ENCODE measurements at regions not wholly inside any gene's neighbourhood (a gene's known extent, or its start where the extent isn't known, plus 50 kb on each side); places are given as distances from the start of the nearest gene placed in this dataset.
"Not testable (repeated sequence)": the region's sequence is repeated elsewhere in the genome, so short reads cannot be mapped to it uniquely, and the experiment has no call there.

- H4K20me1 ChIP-seq (replicated peaks in 1 of 2; ENCODE audit: control insufficient read depth in 1 of 2, insufficient read depth in 2 of 2, low read length in 2 of 2); H3K4ac ChIP-seq (replicated peaks; ENCODE audit: insufficient read length, low read depth, low read length); H3K79me1 ChIP-seq (ENCODE audit: low read depth, low read length); H3K9me3 ChIP-seq (ENCODE audit: insufficient read depth in 2 of 2, low read depth in 1 of 2, low read length in 1 of 2); H3K56ac ChIP-seq (replicated peaks; ENCODE audit: insufficient read length, low read depth, low read length); H3K23ac ChIP-seq (ENCODE audit: insufficient read length); H2BK5ac ChIP-seq (ENCODE audit: low read depth, low read length); H4K5ac ChIP-seq (ENCODE audit: insufficient read length, low read depth, low read length); H3K36me3 ChIP-seq (ENCODE audit: control insufficient read depth in 2 of 4, insufficient read depth in 4 of 4, low read length in 3 of 4); H2BK15ac ChIP-seq (ENCODE audit: low read length); H3K9ac ChIP-seq (replicated peaks in 1 of 4; ENCODE audit: extremely low read depth in 1 of 4, low read depth in 3 of 4, low read length in 3 of 4); CTCF ChIA-PET (ENCODE audit: partially characterized antibody); H2AFZ ChIP-seq (ENCODE audit: low read length); FAIRE-seq; H3K4me1 ChIP-seq (replicated peaks in 1 of 4; ENCODE audit: control insufficient read depth in 3 of 4, insufficient read depth in 4 of 4, low read length in 3 of 4); H2BK12ac ChIP-seq (ENCODE audit: low read depth, low read length); H2AK5ac ChIP-seq (ENCODE audit: low read depth, low read length); DNase-seq (ENCODE audit: low read depth in 1 of 2, low spot score in 2 of 2); H3K23me2 ChIP-seq (ENCODE audit: low read depth, low read length); H4K8ac ChIP-seq (ENCODE audit: extremely low read depth, insufficient read depth, low read length); H3K27ac ChIP-seq (ENCODE audit: low read depth, low read length); H3K4me2 ChIP-seq (ENCODE audit: insufficient read depth in 1 of 2, low read depth in 2 of 2, low read length in 2 of 2); H3K4me3 ChIP-seq (ENCODE audit: extremely low read depth in 1 of 4, insufficient read depth in 2 of 4, low read depth in 3 of 4, low read length in 4 of 4); H4K91ac ChIP-seq (replicated peaks; ENCODE audit: insufficient read length, low read length); H3K18ac ChIP-seq (ENCODE audit: extremely low read depth, low read length); H2BK20ac ChIP-seq (ENCODE audit: low read length); H3K14ac ChIP-seq (ENCODE audit: insufficient read length); H2BK120ac ChIP-seq (replicated peaks; ENCODE audit: low read depth, low read length); POLR2A ChIA-PET (ENCODE audit: partially characterized antibody); H3K79me2 ChIP-seq (ENCODE audit: control insufficient read depth in 1 of 2, insufficient read depth in 2 of 2, low read length in 2 of 2): not testable (repeated sequence)
- whole genome bisulfite sequencing, 2 experiments (ENCODE audit: extremely low coverage in 1 of 2, insufficient coverage in 1 of 2, insufficient read length in 1 of 2, insufficient replicate concordance in 2 of 2, low coverage in 1 of 2, low lambda C conversion rate in 2 of 2, missing lambda C conversion rate in 1 of 2) = no CpG with 5 or more reads among the region's 3 CpGs
- H3K27me3 ChIP-seq (replicated peaks in 1 of 4; ENCODE audit: control insufficient read depth in 3 of 4, extremely low read depth in 1 of 4, insufficient read depth in 3 of 4, low read length in 3 of 4) = peaks cover 6 to 13% (median 9%) of the 10 kb centered on the region in 4 experiments; a peak in 6 of 7 replicates
These were observed 1951.9 kb downstream of the FOXD4L5 start for GRCh38 chr9:63333083-63333482.

DNA sequence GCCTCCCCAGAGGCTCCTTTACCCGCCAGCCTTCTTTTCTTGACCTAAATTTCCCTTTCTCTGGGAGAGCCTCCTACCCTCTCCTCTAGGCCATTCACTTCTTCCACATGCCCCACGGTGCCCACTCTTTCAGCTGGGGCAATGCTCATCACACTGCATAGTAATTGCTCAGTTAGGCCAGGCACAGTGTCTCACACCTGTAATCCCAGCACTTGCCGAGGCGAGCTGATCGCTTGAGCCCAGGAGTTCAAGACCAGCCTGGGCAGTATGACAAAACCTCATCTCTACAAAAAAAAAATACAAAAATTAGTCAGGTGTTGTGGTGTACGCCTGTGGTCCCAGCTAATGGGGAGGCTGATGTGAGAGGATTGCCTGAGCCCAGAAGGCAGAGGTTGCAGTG lies 1956.7 kb downstream of the FOXD4L5 start:
- H2AK5ac ChIP-seq (ENCODE audit: low read depth, low read length); H3K36me3 ChIP-seq (ENCODE audit: control insufficient read depth in 2 of 4, insufficient read depth in 4 of 4, low read length in 3 of 4); H3K23ac ChIP-seq (ENCODE audit: insufficient read length); H3K4me3 ChIP-seq (ENCODE audit: extremely low read depth in 1 of 4, insufficient read depth in 2 of 4, low read depth in 3 of 4, low read length in 4 of 4); H2BK12ac ChIP-seq (ENCODE audit: low read depth, low read length); H2BK120ac ChIP-seq (replicated peaks; ENCODE audit: low read depth, low read length); H3K79me1 ChIP-seq (ENCODE audit: low read depth, low read length); H4K91ac ChIP-seq (replicated peaks; ENCODE audit: insufficient read length, low read length); H3K27ac ChIP-seq (ENCODE audit: low read depth, low read length); H4K20me1 ChIP-seq (replicated peaks in 1 of 2; ENCODE audit: control insufficient read depth in 1 of 2, insufficient read depth in 2 of 2, low read length in 2 of 2); H4K8ac ChIP-seq (ENCODE audit: extremely low read depth, insufficient read depth, low read length); H3K9me3 ChIP-seq (ENCODE audit: insufficient read depth in 2 of 2, low read depth in 1 of 2, low read length in 1 of 2); CTCF ChIA-PET (ENCODE audit: partially characterized antibody); H2BK15ac ChIP-seq (ENCODE audit: low read length); POLR2A ChIA-PET (ENCODE audit: partially characterized antibody); H3K14ac ChIP-seq (ENCODE audit: insufficient read length); H4K5ac ChIP-seq (ENCODE audit: insufficient read length, low read depth, low read length); H3K79me2 ChIP-seq (ENCODE audit: control insufficient read depth in 1 of 2, insufficient read depth in 2 of 2, low read length in 2 of 2); H3K18ac ChIP-seq (ENCODE audit: extremely low read depth, low read length); H2BK20ac ChIP-seq (ENCODE audit: low read length); H2BK5ac ChIP-seq (ENCODE audit: low read depth, low read length); H3K56ac ChIP-seq (replicated peaks; ENCODE audit: insufficient read length, low read depth, low read length); FAIRE-seq; H3K23me2 ChIP-seq (ENCODE audit: low read depth, low read length); H3K4me1 ChIP-seq (replicated peaks in 1 of 4; ENCODE audit: control insufficient read depth in 3 of 4, insufficient read depth in 4 of 4, low read length in 3 of 4); DNase-seq (ENCODE audit: low read depth in 1 of 2, low spot score in 2 of 2); H2AFZ ChIP-seq (ENCODE audit: low read length); H3K4me2 ChIP-seq (ENCODE audit: insufficient read depth in 1 of 2, low read depth in 2 of 2, low read length in 2 of 2); H3K9ac ChIP-seq (replicated peaks in 1 of 4; ENCODE audit: extremely low read depth in 1 of 4, low read depth in 3 of 4, low read length in 3 of 4); H3K4ac ChIP-seq (replicated peaks; ENCODE audit: insufficient read length, low read depth, low read length): not testable (repeated sequence)
- peaks cover 5 to 20% (median 13%) of the 10 kb centered on the region in 4 experiments; a peak in 6 of 7 replicates for H3K27me3 ChIP-seq (replicated peaks in 1 of 4; ENCODE audit: control insufficient read depth in 3 of 4, extremely low read depth in 1 of 4, insufficient read depth in 3 of 4, low read length in 3 of 4)
- 84% methylated on average over 4 of the region's 6 CpGs; no CpG with 5 or more reads in 1 of the 2 experiments for WGBS, 2 experiments (ENCODE audit: extremely low coverage in 1 of 2, insufficient coverage in 1 of 2, insufficient read length in 1 of 2, insufficient replicate concordance in 2 of 2, low coverage in 1 of 2, low lambda C conversion rate in 2 of 2, missing lambda C conversion rate in 1 of 2)

All from H1 (cell line).